HG03097 (cell line): ENCODE measurements at regions not wholly inside any gene's neighbourhood (a gene's known extent, or its start where the extent isn't known, plus 50 kb on each side); places are given as distances from the start of the nearest gene placed in this dataset.
"Not testable (repeated sequence)": the region's sequence is repeated elsewhere in the genome, so short reads cannot be mapped to it uniquely, and the experiment has no call there.

Experiments
- ATAC-seq: cut with Tn5 transposase; IDR thresholded peaks from one replicate; pipeline ENCODE4 v1.9.1; 2021; ENCODE audit not compliant: unreplicated experiment, low FRiP score

- ATAC-seq: not testable (repeated sequence)
Observed at GRCh38 chrX:106493210-106493816, 118.5 kb upstream of the RADX start.

GRCh38 chrX:106499473-106499872 lies 112.3 kb upstream of the RADX start:
- no peak for ATAC-seq

GRCh38 chrX:106510713-106511403 lies 100.9 kb upstream of the RADX start:
- ATAC-seq: no peak
